ENCODE measurements at regions not wholly inside any gene's neighbourhood (a gene's known extent, or its start where the extent isn't known, plus 50 kb on each side); places are given as distances from the start of the nearest gene placed in this dataset.

- no peak for DNase-seq
- Mint-ChIP-seq H3K4me1 (ENCODE audit: low read depth) (no peaks in the 10 kb centered on the region), H3K27me3 (ENCODE audit: low read depth) (no peaks in the 10 kb centered on the region), H3K9me3 (no peaks in the 10 kb centered on the region), H3K36me3 (ENCODE audit: insufficient read depth) (no peaks in the 10 kb centered on the region), H3K4me3 (no peak overlapping the region)
- no peak for ATAC-seq
Measured at GRCh38 chr9:28409919-28410318, 836.6 kb upstream of the C9orf72 start.

GRCh38 chr9:28410411-28410810 is 837.1 kb upstream of the C9orf72 start:
- H3K27me3 Mint-ChIP-seq (ENCODE audit: low read depth), result no peaks in the 10 kb centered on the region
- no peaks in the 10 kb centered on the region for H3K4me1 Mint-ChIP-seq (ENCODE audit: low read depth)
- ATAC-seq (no peak), DNase-seq (no peak)
- no peaks in the 10 kb centered on the region for H3K36me3 Mint-ChIP-seq (ENCODE audit: insufficient read depth)
- no peaks in the 10 kb centered on the region for H3K9me3 Mint-ChIP-seq
- no peak overlapping the region for H3K4me3 Mint-ChIP-seq

GRCh38 chr9:28413471-28413870 is 840.2 kb upstream of the C9orf72 start:
- no peaks in the 10 kb centered on the region for H3K4me1 Mint-ChIP-seq (ENCODE audit: low read depth)
- DNase-seq, result no peak
- no peak overlapping the region for H3K4me3 Mint-ChIP-seq
- H3K27me3 Mint-ChIP-seq (ENCODE audit: low read depth), result no peaks in the 10 kb centered on the region
- ATAC-seq, result no peak
- no peaks in the 10 kb centered on the region for H3K36me3 Mint-ChIP-seq (ENCODE audit: insufficient read depth)
- no peaks in the 10 kb centered on the region for H3K9me3 Mint-ChIP-seq

- H3K4me3 Mint-ChIP-seq, result no peak overlapping the region
- no peak for DNase-seq
- H3K36me3 Mint-ChIP-seq (ENCODE audit: insufficient read depth), result no peaks in the 10 kb centered on the region
- no peak for ATAC-seq
- H3K27me3 Mint-ChIP-seq (ENCODE audit: low read depth), result no peaks in the 10 kb centered on the region
- H3K4me1 Mint-ChIP-seq (ENCODE audit: low read depth), result no peaks in the 10 kb centered on the region
- H3K9me3 Mint-ChIP-seq, result no peaks in the 10 kb centered on the region
Measured at GRCh38 chr9:28423255-28423654, 850.0 kb upstream of the C9orf72 start.

- ATAC-seq, result no peak
- no peaks in the 10 kb centered on the region for H3K4me1 Mint-ChIP-seq (ENCODE audit: low read depth)
- H3K4me3 Mint-ChIP-seq, result no peak overlapping the region
Measured at GRCh38 chr9:28435456-28435855, 862.2 kb upstream of the C9orf72 start.

GRCh38 chr9:28439688-28440087 is 866.4 kb upstream of the C9orf72 start:
- H3K4me1 Mint-ChIP-seq (ENCODE audit: low read depth), result no peaks in the 10 kb centered on the region
- no peaks in the 10 kb centered on the region for H3K36me3 Mint-ChIP-seq (ENCODE audit: insufficient read depth)
- no peak overlapping the region for H3K4me3 Mint-ChIP-seq
- DNase-seq, result no peak
- no peak for ATAC-seq
- H3K9me3 Mint-ChIP-seq, result peaks cover 6% of the 10 kb centered on the region
- no peaks in the 10 kb centered on the region for H3K27me3 Mint-ChIP-seq (ENCODE audit: low read depth)

More at GRCh38 chr9:28435456-28435855, 862.2 kb upstream of the C9orf72 start:
- H3K36me3 Mint-ChIP-seq (ENCODE audit: insufficient read depth), result no peaks in the 10 kb centered on the region
- DNase-seq, result no peak
- no peaks in the 10 kb centered on the region for H3K9me3 Mint-ChIP-seq
- no peaks in the 10 kb centered on the region for H3K27me3 Mint-ChIP-seq (ENCODE audit: low read depth)

- no peak for ATAC-seq
- H3K4me3 Mint-ChIP-seq, result no peak overlapping the region
- no peaks in the 10 kb centered on the region for H3K36me3 Mint-ChIP-seq (ENCODE audit: insufficient read depth)
- no peaks in the 10 kb centered on the region for H3K4me1 Mint-ChIP-seq (ENCODE audit: low read depth)
- H3K9me3 Mint-ChIP-seq, result peaks cover 12% of the 10 kb centered on the region
- no peaks in the 10 kb centered on the region for H3K27me3 Mint-ChIP-seq (ENCODE audit: low read depth)
- no peak for DNase-seq
Measured at GRCh38 chr9:28443461-28443860, 870.2 kb upstream of the C9orf72 start.

- DNase-seq (no peak), ATAC-seq (no peak)
- Mint-ChIP-seq H3K9me3 (peaks cover 12% of the 10 kb centered on the region), H3K27me3 (ENCODE audit: low read depth) (no peaks in the 10 kb centered on the region), H3K4me3 (no peak overlapping the region), H3K36me3 (ENCODE audit: insufficient read depth) (no peaks in the 10 kb centered on the region), H3K4me1 (ENCODE audit: low read depth) (no peaks in the 10 kb centered on the region)
Measured at GRCh38 chr9:28444637-28445036, 871.4 kb upstream of the C9orf72 start.

- Mint-ChIP-seq H3K4me3 (no peak overlapping the region), H3K27me3 (ENCODE audit: low read depth) (no peaks in the 10 kb centered on the region), H3K36me3 (ENCODE audit: insufficient read depth) (no peaks in the 10 kb centered on the region), H3K9me3 (peaks cover 12% of the 10 kb centered on the region), H3K4me1 (ENCODE audit: low read depth) (no peaks in the 10 kb centered on the region)
- ATAC-seq, result no peak
- DNase-seq, result no peak
Measured at GRCh38 chr9:28445211-28445610, 871.9 kb upstream of the C9orf72 start.

GRCh38 chr9:28453918-28454317 is 880.6 kb upstream of the C9orf72 start:
- DNase-seq, result no peak
- no peak for ATAC-seq
- H3K27me3 Mint-ChIP-seq (ENCODE audit: low read depth), result no peaks in the 10 kb centered on the region
- H3K36me3 Mint-ChIP-seq (ENCODE audit: insufficient read depth), result no peaks in the 10 kb centered on the region
- H3K9me3 Mint-ChIP-seq, result peaks cover 13% of the 10 kb centered on the region
- no peak overlapping the region for H3K4me3 Mint-ChIP-seq
- no peaks in the 10 kb centered on the region for H3K4me1 Mint-ChIP-seq (ENCODE audit: low read depth)

GRCh38 chr9:28456861-28457260 is 883.6 kb upstream of the C9orf72 start:
- no peaks in the 10 kb centered on the region for H3K4me1 Mint-ChIP-seq (ENCODE audit: low read depth)
- H3K4me3 Mint-ChIP-seq, result no peak overlapping the region
- H3K27me3 Mint-ChIP-seq (ENCODE audit: low read depth), result no peaks in the 10 kb centered on the region
- DNase-seq, result no peak
- peaks cover 16% of the 10 kb centered on the region for H3K9me3 Mint-ChIP-seq
- ATAC-seq, result no peak
- no peaks in the 10 kb centered on the region for H3K36me3 Mint-ChIP-seq (ENCODE audit: insufficient read depth)

GRCh38 chr9:28464481-28465216 is 891.4 kb upstream of the C9orf72 start:
- Mint-ChIP-seq H3K4me1 (ENCODE audit: low read depth) (no peaks in the 10 kb centered on the region), H3K9me3 (peaks cover 25% of the 10 kb centered on the region), H3K4me3 (no peak overlapping the region), H3K27me3 (ENCODE audit: low read depth) (no peaks in the 10 kb centered on the region), H3K36me3 (ENCODE audit: insufficient read depth) (no peaks in the 10 kb centered on the region)
- ATAC-seq, result no peak
- DNase-seq, result no peak

GRCh38 chr9:28471261-28471660 is 898.0 kb upstream of the C9orf72 start:
- Mint-ChIP-seq H3K9me3 (peaks cover 11% of the 10 kb centered on the region), H3K36me3 (ENCODE audit: insufficient read depth) (no peaks in the 10 kb centered on the region), H3K4me3 (no peak overlapping the region), H3K4me1 (ENCODE audit: low read depth) (no peaks in the 10 kb centered on the region), H3K27me3 (ENCODE audit: low read depth) (no peaks in the 10 kb centered on the region)
- DNase-seq (no peak), ATAC-seq (no peak)

- H3K27me3 Mint-ChIP-seq (ENCODE audit: low read depth), result no peaks in the 10 kb centered on the region
- no peak for ATAC-seq
Measured at GRCh38 chr9:28487561-28487960, 914.3 kb upstream of the C9orf72 start.

GRCh38 chr9:28491121-28491520 is 917.8 kb upstream of the C9orf72 start:
- no peaks in the 10 kb centered on the region for H3K4me1 Mint-ChIP-seq (ENCODE audit: low read depth)
- DNase-seq, result no peak
- H3K4me3 Mint-ChIP-seq, result no peak overlapping the region
- peaks cover 14% of the 10 kb centered on the region for H3K9me3 Mint-ChIP-seq
- ATAC-seq, result no peak
- H3K36me3 Mint-ChIP-seq (ENCODE audit: insufficient read depth), result no peaks in the 10 kb centered on the region
- H3K27me3 Mint-ChIP-seq (ENCODE audit: low read depth), result no peaks in the 10 kb centered on the region

More at GRCh38 chr9:28487561-28487960, 914.3 kb upstream of the C9orf72 start:
- peaks cover 11% of the 10 kb centered on the region for H3K9me3 Mint-ChIP-seq
- no peak overlapping the region for H3K4me3 Mint-ChIP-seq
- no peaks in the 10 kb centered on the region for H3K36me3 Mint-ChIP-seq (ENCODE audit: insufficient read depth)
- DNase-seq, result no peak
- H3K4me1 Mint-ChIP-seq (ENCODE audit: low read depth), result no peaks in the 10 kb centered on the region

All from activated T-cell treated with anti-CD3 and anti-CD28 coated beads, Interleukin-2, amount 50 U/mL, for 4 hours (primary cell).